GM12878 (cell line): ENCODE measurements at regions not wholly inside any gene's neighbourhood (a gene's known extent, or its start where the extent isn't known, plus 50 kb on each side); places are given as distances from the start of the nearest gene placed in this dataset.

Experiments
- ATAC-seq: fragments of 200-7000 bp; cut with Tn5 transposase; 3 replicates; pipeline ENCODE4 v1.9.1; 2020; ENCODE audit warnings: mild to moderate bottlenecking, moderate library complexity
- BruUV-seq: library from RNA; stranded (reverse); fragments of 400-500 nt; replicated peaks from 2 replicates; lab custom pipeline; 2021; lab: Mats Ljungman, UMichigan
- CTCF ChIA-PET: fragments of 300-600 bp; sonication (Branson Sonifier 250); formaldehyde crosslinking; extraction: SDS; loops from one replicate; lab custom pipeline; 2021; ENCODE audit warnings: inconsistent platforms; lab: Yijun Ruan, JAX
- POLR2A ChIA-PET: fragments of 350-600 bp; formaldehyde crosslinking; extraction: SDS; loops from one replicate; lab custom pipeline; 2021; ENCODE audit warnings: inconsistent platforms; lab: Charles Lee
- RAD21 ChIA-PET: fragments of 300-600 bp; sonication (Branson Sonifier 250); formaldehyde crosslinking; loops from one replicate; lab custom pipeline; 2023; ENCODE audit warnings: antibody characterized with exemption; ENCODE audit not compliant: unreplicated experiment; lab: Charles Lee
- SMC1A ChIA-PET: fragments of 300-600 bp; sonication (Branson Sonifier 250); formaldehyde crosslinking; loops from one replicate; lab custom pipeline; 2023; ENCODE audit not compliant: unreplicated experiment, uncharacterized antibody; lab: Charles Lee
- DNase-seq: peaks from one replicate; pipeline ENCODE4 v3.0.0-alpha.2; 2011; ENCODE audit warnings: low read depth, low spot score
- FAIRE-seq: peaks from 3 replicates; lab custom pipeline; 2011; peaks lifted over from hg19 to GRCh38; lab: Jason Lieb, UNC
- H2AFZ ChIP-seq: 2 replicates; pipeline ENCODE4 v1.6.0; 2011; ENCODE audit warnings: low read depth, low read length, control low read depth; ENCODE audit not compliant: control insufficient read depth
- H3K27ac ChIP-seq: 2 replicates; pipeline ENCODE4 v1.5.1; 2011; ENCODE audit warnings: control low read depth; ENCODE audit not compliant: control insufficient read depth, insufficient read depth
- H3K27me3 ChIP-seq, 2 experiments: replicated peaks in 1 of 2; 2 replicates each; pipeline versions ENCODE4 v1.6.0 to v1.6.1; 2011; ENCODE audit warnings: low read length in 1 of 2; ENCODE audit not compliant: control insufficient read depth in 2 of 2, insufficient read depth in 2 of 2
- H3K36me3 ChIP-seq, 2 experiments: 2 replicates each; pipeline ENCODE4 v1.5.1; 2011; ENCODE audit warnings: low read length in 1 of 2; ENCODE audit not compliant: control insufficient read depth in 2 of 2, insufficient read depth in 2 of 2
- H3K4me1 ChIP-seq: 2 replicates; pipeline ENCODE4 v1.6.1; 2011; ENCODE audit warnings: mild to moderate bottlenecking, low read length, moderate library complexity, mixed read lengths; ENCODE audit not compliant: control insufficient read depth, insufficient read depth
- H3K4me2 ChIP-seq: 2 replicates; pipeline ENCODE4 v1.6.0; 2011; ENCODE audit warnings: control low read depth; ENCODE audit not compliant: control insufficient read depth, insufficient read depth
- H3K4me3 ChIP-seq: fragments of 200-600 bp; sonication (generic); 2 replicates; pipeline ENCODE4 v1.5.1; 2016
- H3K79me2 ChIP-seq: 2 replicates; pipeline ENCODE4 v1.6.0; 2011; ENCODE audit warnings: low read length; ENCODE audit not compliant: control insufficient read depth, insufficient read depth
- H3K9ac ChIP-seq: 2 replicates; pipeline ENCODE4 v1.8.0; 2011; ENCODE audit warnings: low read length, control low read depth, mixed read lengths; ENCODE audit not compliant: control insufficient read depth, insufficient read depth
- H3K9me3 ChIP-seq: replicated peaks from 3 replicates; pipeline ENCODE4 v1.5.1; 2011; ENCODE audit warnings: mild to moderate bottlenecking, low read length; ENCODE audit not compliant: control insufficient read depth, insufficient read depth
- H4K20me1 ChIP-seq: 2 replicates; pipeline ENCODE4 v1.6.0; 2011; ENCODE audit not compliant: control insufficient read depth, insufficient read depth
- BRCA1 ChIP-seq: IDR thresholded peaks from 2 replicates; pipeline ENCODE4 v1.6.1; 2011; ENCODE audit warnings: low read depth, low read length, improper control_type of control experiment
- CREM ChIP-seq: IDR thresholded peaks from 2 replicates; pipeline ENCODE4 v1.6.1; 2014; ENCODE audit warnings: antibody characterized with exemption, low read depth
- HDGF ChIP-seq: fragments of 450-650 bp; IDR thresholded peaks from 2 replicates; pipeline ENCODE4 v1.6.1; 2016; ENCODE audit warnings: antibody characterized with exemption
- RBBP5 ChIP-seq: fragments of 200-600 bp; sonication (generic); conservative IDR thresholded peaks from 2 replicates; pipeline ENCODE4 v1.6.1; 2016
- TCF3 ChIP-seq: IDR thresholded peaks from 2 replicates; pipeline ENCODE4 v1.6.1; 2012; ENCODE audit warnings: low read depth, mild to moderate bottlenecking, low read length, borderline replicate concordance; ENCODE audit not compliant: insufficient read depth
- ZBED1 ChIP-seq: IDR thresholded peaks from 2 replicates; pipeline ENCODE4 v1.6.1; 2016; ENCODE audit warnings: borderline replicate concordance
- WGBS: methylation state at CpG from one replicate; pipeline ENCODE4 v1.1.6; 2016; ENCODE audit warnings: low lambda C conversion rate; ENCODE audit not compliant: insufficient replicate concordance, insufficient coverage; ENCODE audit errors: missing lambda C conversion rate; 5-methylcytosine and 5-hydroxymethylcytosine counted together
- in situ Hi-C: fragments of 300-500 bp; cut with MboI; formaldehyde crosslinking; loops from 9 replicates; pipeline ENCODE4 v1.14.3; 2018; ENCODE audit warnings: mixed read lengths
- intact Hi-C: fragments of 100-400 bp; cut with micrococcal nuclease; formaldehyde crosslinking; loops from one replicate; pipeline ENCODE4 v1.14.2; 2022; ENCODE audit not compliant: unreplicated experiment
- TF ChIP-seq, protein P1 (sequence below): fragments of 450-650 bp; IDR thresholded peaks from 2 replicates; pipeline ENCODE4 v1.6.1; 2017; ENCODE audit warnings: mild to moderate bottlenecking, moderate library complexity

DNA sequence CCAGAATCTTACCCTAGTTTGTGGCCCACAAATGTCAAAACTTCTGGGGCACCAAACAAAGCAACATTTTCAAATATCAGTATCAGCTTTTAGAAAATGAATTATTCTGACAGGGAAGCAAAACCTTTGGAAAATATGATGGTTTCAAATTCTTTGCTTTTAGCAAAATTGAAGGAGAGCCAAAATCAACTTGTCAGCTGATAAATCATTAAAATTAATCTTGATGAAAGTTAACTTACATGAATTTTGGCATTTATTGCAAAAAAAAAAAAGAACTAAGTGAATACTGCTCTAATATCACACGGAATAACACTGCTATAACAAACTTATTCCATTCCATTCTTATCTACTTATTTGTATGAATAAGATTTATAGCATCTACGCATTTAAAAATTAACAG lies 158.1 kb upstream of the TARS1 start:
- Histone ChIP-seq H2AFZ (no peak overlapping the region), H3K36me3 (no peaks in the 10 kb centered on the region), H3K4me3 (no peak overlapping the region), H3K4me2 (no peak overlapping the region), H3K27me3 (no peaks in the 10 kb centered on the region; a peak in 1 of 4 replicates), H3K79me2 (no peaks in the 10 kb centered on the region), H3K4me1 (no peaks in the 10 kb centered on the region), H3K9me3 (no peaks in the 10 kb centered on the region), H4K20me1 (no peaks in the 10 kb centered on the region), H3K9ac (no peak overlapping the region), H3K27ac (no peak overlapping the region)
- TF ChIP-seq ZBED1, result no peak
- TF ChIP-seq, protein P1, sequence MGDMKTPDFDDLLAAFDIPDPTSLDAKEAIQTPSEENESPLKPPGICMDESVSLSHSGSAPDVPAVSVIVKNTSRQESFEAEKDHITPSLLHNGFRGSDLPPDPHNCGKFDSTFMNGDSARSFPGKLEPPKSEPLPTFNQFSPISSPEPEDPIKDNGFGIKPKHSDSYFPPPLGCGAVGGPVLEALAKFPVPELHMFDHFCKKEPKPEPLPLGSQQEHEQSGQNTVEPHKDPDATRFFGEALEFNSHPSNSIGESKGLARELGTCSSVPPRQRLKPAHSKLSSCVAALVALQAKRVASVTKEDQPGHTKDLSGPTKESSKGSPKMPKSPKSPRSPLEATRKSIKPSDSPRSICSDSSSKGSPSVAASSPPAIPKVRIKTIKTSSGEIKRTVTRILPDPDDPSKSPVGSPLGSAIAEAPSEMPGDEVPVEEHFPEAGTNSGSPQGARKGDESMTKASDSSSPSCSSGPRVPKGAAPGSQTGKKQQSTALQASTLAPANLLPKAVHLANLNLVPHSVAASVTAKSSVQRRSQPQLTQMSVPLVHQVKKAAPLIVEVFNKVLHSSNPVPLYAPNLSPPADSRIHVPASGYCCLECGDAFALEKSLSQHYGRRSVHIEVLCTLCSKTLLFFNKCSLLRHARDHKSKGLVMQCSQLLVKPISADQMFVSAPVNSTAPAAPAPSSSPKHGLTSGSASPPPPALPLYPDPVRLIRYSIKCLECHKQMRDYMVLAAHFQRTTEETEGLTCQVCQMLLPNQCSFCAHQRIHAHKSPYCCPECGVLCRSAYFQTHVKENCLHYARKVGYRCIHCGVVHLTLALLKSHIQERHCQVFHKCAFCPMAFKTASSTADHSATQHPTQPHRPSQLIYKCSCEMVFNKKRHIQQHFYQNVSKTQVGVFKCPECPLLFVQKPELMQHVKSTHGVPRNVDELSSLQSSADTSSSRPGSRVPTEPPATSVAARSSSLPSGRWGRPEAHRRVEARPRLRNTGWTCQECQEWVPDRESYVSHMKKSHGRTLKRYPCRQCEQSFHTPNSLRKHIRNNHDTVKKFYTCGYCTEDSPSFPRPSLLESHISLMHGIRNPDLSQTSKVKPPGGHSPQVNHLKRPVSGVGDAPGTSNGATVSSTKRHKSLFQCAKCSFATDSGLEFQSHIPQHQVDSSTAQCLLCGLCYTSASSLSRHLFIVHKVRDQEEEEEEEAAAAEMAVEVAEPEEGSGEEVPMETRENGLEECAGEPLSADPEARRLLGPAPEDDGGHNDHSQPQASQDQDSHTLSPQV, result no peak
- TF ChIP-seq RBBP5, result no peak
- ATAC-seq (no peak), FAIRE-seq (no peak), DNase-seq (no peak)
- ChIA-PET POLR2A (no interaction called here), CTCF (interaction anchor here (1.7 kb wide), 1 partner anchor 17 kb away, joined by 4 read pairs; no protein-coding TSS in a partner anchor), SMC1A (no interaction called here), RAD21 (no interaction called here)
- 23% methylated on average over 2 of the region's 2 CpGs for WGBS
- no TSS peak for BruUV-seq
- intact Hi-C loops, result no loop called here
- in situ Hi-C loops, result no loop called here

DNA sequence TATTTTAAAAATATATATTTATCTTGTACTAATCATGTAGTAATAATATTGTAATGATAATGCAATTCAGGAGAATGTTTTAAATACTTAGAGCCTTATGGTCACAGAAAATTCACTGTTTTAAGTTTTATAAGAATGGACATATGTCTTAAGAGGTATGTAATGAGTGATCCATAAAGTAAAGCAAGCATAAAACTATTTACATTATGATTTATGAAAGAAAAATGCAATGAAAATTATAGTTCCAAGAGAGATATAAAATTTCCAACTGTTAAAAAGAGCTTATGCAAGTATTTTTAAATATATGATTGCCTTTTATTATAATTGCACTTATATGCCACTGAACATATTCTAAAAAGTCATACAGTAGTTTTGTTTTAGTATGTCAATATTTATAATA lies 157.5 kb upstream of the TARS1 start:
- RAD21 ChIA-PET, result no interaction called here
- DNase-seq, result no peak
- CTCF ChIA-PET, result no interaction called here
- in situ Hi-C loops, result no loop called here
- Histone ChIP-seq H2AFZ (no peak overlapping the region), H3K9ac (no peak overlapping the region), H3K4me3 (no peak overlapping the region), H3K4me2 (no peak overlapping the region), H4K20me1 (no peaks in the 10 kb centered on the region), H3K27me3 (no peaks in the 10 kb centered on the region; a peak in 1 of 4 replicates), H3K4me1 (no peaks in the 10 kb centered on the region), H3K9me3 (no peaks in the 10 kb centered on the region), H3K36me3 (no peaks in the 10 kb centered on the region), H3K79me2 (no peaks in the 10 kb centered on the region), H3K27ac (no peak overlapping the region)
- TF ChIP-seq CREM (no peak), BRCA1 (no peak), TCF3 (no peak), HDGF (no peak)
- intact Hi-C loops, result no loop called here
- FAIRE-seq, result no peak
- SMC1A ChIA-PET, result no interaction called here
- POLR2A ChIA-PET, result no interaction called here
- no TSS peak for BruUV-seq
- ATAC-seq, result no peak
